GM12892 (cell line): ENCODE measurements at regions not wholly inside any gene's neighbourhood (a gene's known extent, or its start where the extent isn't known, plus 50 kb on each side); places are given as distances from the start of the nearest gene placed in this dataset.

Experiments used
- DNase-seq: peaks from one replicate; pipeline ENCODE4 v3.0.0; 2011; ENCODE audit not compliant: insufficient read length
- FAIRE-seq: peaks from 2 replicates; lab custom pipeline; 2011; peaks lifted over from hg19 to GRCh38; lab: Jason Lieb, UNC
- POLR2A ChIP-seq: IDR thresholded peaks from 2 replicates; pipeline ENCODE4 v1.6.1; 2011; ENCODE audit warnings: low read depth, low read length, control low read depth
- POLR2AphosphoS5 ChIP-seq: IDR thresholded peaks from 2 replicates; pipeline ENCODE4 v1.6.1; 2011; ENCODE audit warnings: low read depth, low read length, control low read depth
- TAF1 ChIP-seq: IDR thresholded peaks from 2 replicates; pipeline ENCODE4 v1.6.1; 2011; ENCODE audit warnings: low read depth, mild to moderate bottlenecking, control low read depth, low read length, borderline replicate concordance

GRCh38 chr12:127680516-127680915, 586.5 kb upstream of the TMEM132C start:
- FAIRE-seq, result no peak
- no peak for DNase-seq
- TF ChIP-seq POLR2A (no peak), POLR2AphosphoS5 (no peak), TAF1 (no peak)

- FAIRE-seq, result no peak
- TF ChIP-seq TAF1 (no peak), POLR2AphosphoS5 (no peak), POLR2A (no peak)
- DNase-seq, result no peak
Measured at GRCh38 chr12:127681151-127681754, 585.7 kb upstream of the TMEM132C start.

- FAIRE-seq (no peak), DNase-seq (no peak)
- no peak for TF ChIP-seq TAF1
- no peak for TF ChIP-seq POLR2A
- no peak for TF ChIP-seq POLR2AphosphoS5
Measured at GRCh38 chr12:127685491-127685890, 581.5 kb upstream of the TMEM132C start.

DNA sequence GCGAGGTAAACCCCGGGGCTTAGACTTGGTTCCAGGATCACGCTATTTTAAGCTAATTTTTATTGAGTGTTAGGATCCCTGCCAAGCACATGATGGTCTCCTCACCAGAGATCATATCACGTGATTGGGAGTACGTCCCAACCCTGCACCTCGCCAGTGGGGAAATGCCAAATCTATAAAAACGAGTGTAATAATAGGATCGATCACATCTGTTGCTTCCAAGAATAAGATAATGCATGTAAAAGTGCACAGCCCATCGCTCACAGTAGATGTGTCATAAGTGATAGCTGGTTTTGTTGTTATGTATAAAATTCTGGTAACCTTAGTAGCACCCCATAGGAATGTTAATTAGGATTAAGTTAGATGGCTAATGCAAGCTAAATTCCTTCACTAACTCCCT, 581.0 kb upstream of the TMEM132C start:
- TF ChIP-seq POLR2A (no peak), TAF1 (no peak), POLR2AphosphoS5 (no peak)
- FAIRE-seq (no peak), DNase-seq (no peak)

DNA sequence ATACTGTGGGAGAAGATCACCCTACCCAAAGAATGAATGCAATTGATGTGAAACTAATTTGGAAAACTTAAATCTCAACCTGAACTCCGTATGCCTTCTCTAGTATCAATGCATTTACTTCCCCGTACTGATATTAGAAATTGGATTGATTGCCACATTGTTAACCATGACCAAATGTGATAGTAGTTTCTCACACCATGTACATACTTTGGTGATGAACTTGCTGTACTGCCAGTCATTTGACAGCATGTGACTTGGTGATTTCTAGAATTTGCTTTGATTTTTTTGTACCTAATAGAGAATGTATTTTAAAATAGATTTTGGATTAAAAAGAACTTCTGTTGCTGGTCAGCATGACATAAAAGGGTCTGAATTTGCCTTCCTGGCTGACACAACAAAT, 579.8 kb upstream of the TMEM132C start:
- no peak for DNase-seq
- no peak for FAIRE-seq
- TF ChIP-seq POLR2A (no peak), TAF1 (no peak), POLR2AphosphoS5 (no peak)

GRCh38 chr12:127688906-127689428, 578.0 kb upstream of the TMEM132C start:
- TF ChIP-seq TAF1 (no peak), POLR2AphosphoS5 (no peak), POLR2A (no peak)
- FAIRE-seq, result no peak

GRCh38 chr12:127690161-127690560, 576.8 kb upstream of the TMEM132C start:
- no peak for FAIRE-seq
- DNase-seq, result no peak
- no peak for TF ChIP-seq POLR2AphosphoS5
- no peak for TF ChIP-seq TAF1
- no peak for TF ChIP-seq POLR2A

More at GRCh38 chr12:127688906-127689428, 578.0 kb upstream of the TMEM132C start:
- no peak for DNase-seq

DNA sequence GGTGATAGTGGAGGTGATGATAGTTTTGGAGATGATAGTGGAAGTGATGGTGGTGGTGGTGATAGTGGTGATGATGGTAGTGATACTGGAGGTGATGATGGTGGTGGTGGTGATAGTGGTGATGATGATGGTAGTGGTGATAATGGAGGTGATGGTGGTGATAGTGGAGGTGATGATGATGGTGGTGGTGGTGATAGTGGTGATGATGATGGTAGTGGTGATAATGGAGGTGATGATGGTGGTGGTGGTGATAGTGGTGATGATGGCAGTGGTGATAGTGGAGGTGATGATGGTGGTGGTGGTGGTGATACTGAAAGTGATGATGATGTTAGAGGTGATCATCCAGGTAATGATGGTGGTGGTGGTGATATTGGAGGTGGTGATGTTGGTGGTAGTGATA, 570.0 kb upstream of the TMEM132C start:
- no peak for TF ChIP-seq POLR2AphosphoS5
- no peak for TF ChIP-seq POLR2A
- TF ChIP-seq TAF1, result no peak
- FAIRE-seq, result peak; percentile 58
- no peak for DNase-seq

DNA sequence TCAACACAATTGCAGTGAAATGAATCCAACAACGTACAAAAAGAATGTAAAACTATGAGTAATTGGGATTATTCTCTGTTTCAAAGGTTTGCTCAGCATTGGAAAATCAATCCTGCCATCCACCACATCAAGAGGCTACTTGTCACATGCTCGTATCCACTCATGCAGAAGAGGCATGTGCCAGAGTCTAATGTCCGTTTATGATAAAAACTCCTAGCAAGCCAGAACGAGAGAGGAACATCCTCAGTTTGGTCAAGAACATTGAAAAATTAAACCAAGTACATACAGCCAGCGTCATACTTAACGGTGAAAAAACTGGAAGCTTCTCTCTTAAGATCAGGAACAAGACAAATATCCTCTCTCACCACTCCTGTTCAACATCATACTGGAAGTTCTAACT, 563.9 kb upstream of the TMEM132C start:
- no peak for FAIRE-seq
- DNase-seq, result no peak
- TF ChIP-seq TAF1, result no peak
- no peak for TF ChIP-seq POLR2A
- no peak for TF ChIP-seq POLR2AphosphoS5

DNA sequence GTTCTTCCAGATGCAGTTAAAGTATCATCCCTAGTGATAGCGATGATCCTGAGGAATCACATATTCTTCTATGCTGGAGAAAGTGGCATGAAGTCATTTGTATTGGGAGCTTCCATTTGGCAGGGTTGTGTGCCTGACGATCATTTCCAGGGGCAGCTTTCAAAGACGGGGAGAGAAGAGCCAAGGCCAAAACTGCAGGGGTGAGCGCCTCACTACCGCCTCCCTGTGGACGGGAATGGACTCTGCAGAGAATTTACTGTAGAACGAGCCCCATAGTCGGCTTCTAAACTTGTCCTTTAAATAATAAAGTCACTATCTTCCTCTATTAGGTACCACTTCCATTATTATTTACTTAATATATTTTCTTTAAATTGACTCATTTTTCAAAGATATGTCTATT, 555.9 kb upstream of the TMEM132C start:
- FAIRE-seq (no peak), DNase-seq (no peak)
- TF ChIP-seq POLR2A, result no peak
- no peak for TF ChIP-seq POLR2AphosphoS5
- TF ChIP-seq TAF1, result no peak

DNA sequence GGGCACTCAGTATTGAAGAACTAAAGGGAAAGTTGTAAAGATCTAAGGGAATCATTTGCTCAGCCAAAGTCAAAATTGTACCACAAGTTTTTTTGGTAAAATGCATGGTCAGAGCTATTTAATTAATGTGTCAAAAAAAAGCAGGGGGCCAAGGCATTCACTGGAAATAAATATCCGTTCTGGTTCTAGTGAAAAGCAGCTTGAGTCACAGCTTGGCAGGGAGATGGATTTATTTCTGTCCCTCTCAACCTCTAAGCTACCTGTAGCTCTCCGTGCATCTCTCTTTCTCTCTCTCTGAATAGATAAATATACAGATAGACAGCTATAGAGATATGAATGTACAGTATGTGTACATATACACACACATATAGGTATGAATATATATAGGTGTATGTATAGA, 554.4 kb upstream of the TMEM132C start:
- DNase-seq (no peak), FAIRE-seq (no peak)
- TF ChIP-seq TAF1, result no peak
- TF ChIP-seq POLR2AphosphoS5, result no peak
- TF ChIP-seq POLR2A, result no peak

GRCh38 chr12:127716166-127716565, 550.8 kb upstream of the TMEM132C start:
- DNase-seq (no peak), FAIRE-seq (no peak)
- no peak for TF ChIP-seq TAF1
- no peak for TF ChIP-seq POLR2A
- TF ChIP-seq POLR2AphosphoS5, result no peak

- DNase-seq (no peak), FAIRE-seq (no peak)
- no peak for TF ChIP-seq POLR2AphosphoS5
- no peak for TF ChIP-seq POLR2A
- no peak for TF ChIP-seq TAF1
Measured at GRCh38 chr12:127717278-127717677, 549.7 kb upstream of the TMEM132C start.
